HG02588 (cell line): ENCODE measurements at regions not wholly inside any gene's neighbourhood (a gene's known extent, or its start where the extent isn't known, plus 50 kb on each side); places are given as distances from the start of the nearest gene placed in this dataset.
"Not testable (repeated sequence)": the region's sequence is repeated elsewhere in the genome, so short reads cannot be mapped to it uniquely, and the experiment has no call there.

Source experiments
- ATAC-seq: cut with Tn5 transposase; IDR thresholded peaks from one replicate; pipeline ENCODE4 v1.9.1; 2021; ENCODE audit warnings: mild to moderate bottlenecking, moderate library complexity; ENCODE audit not compliant: unreplicated experiment

GRCh38 chr3:166462891-166463470, 625.8 kb upstream of the BCHE start:
- no peak for ATAC-seq

- no peak for ATAC-seq
These were observed 624.4 kb upstream of the BCHE start for GRCh38 chr3:166461626-166462025.

GRCh38 chr3:166457382-166457781, 620.2 kb upstream of the BCHE start:
- no peak for ATAC-seq

- no peak for ATAC-seq
These were observed 619.1 kb upstream of the BCHE start for GRCh38 chr3:166456286-166456685.

GRCh38 chr3:166455744-166456143, 618.5 kb upstream of the BCHE start:
- no peak for ATAC-seq

GRCh38 chr3:166453478-166453877, 616.3 kb upstream of the BCHE start:
- ATAC-seq: no peak

- no peak for ATAC-seq
These were observed 614.8 kb upstream of the BCHE start for GRCh38 chr3:166451997-166452396.

GRCh38 chr3:166447513-166447912, 610.3 kb upstream of the BCHE start:
- no peak for ATAC-seq

GRCh38 chr3:166446986-166447385, 609.8 kb upstream of the BCHE start:
- ATAC-seq: no peak

GRCh38 chr3:166446291-166446690, 609.1 kb upstream of the BCHE start:
- no peak for ATAC-seq

- ATAC-seq: no peak
These were observed 608.6 kb upstream of the BCHE start for GRCh38 chr3:166445865-166446264.

GRCh38 chr3:166444756-166445155, 607.5 kb upstream of the BCHE start:
- ATAC-seq: no peak

GRCh38 chr3:166444336-166444735, 607.1 kb upstream of the BCHE start:
- no peak for ATAC-seq

- no peak for ATAC-seq
These were observed 598.3 kb upstream of the BCHE start for GRCh38 chr3:166435469-166436057.

GRCh38 chr3:166433060-166433459, 595.8 kb upstream of the BCHE start:
- no peak for ATAC-seq

- no peak for ATAC-seq
These were observed 588.8 kb upstream of the BCHE start for GRCh38 chr3:166425900-166426611.

- no peak for ATAC-seq
These were observed 587.8 kb upstream of the BCHE start for GRCh38 chr3:166425021-166425420.

GRCh38 chr3:166423824-166424513, 586.7 kb upstream of the BCHE start:
- not testable (repeated sequence) for ATAC-seq

GRCh38 chr3:166422556-166422955, 585.3 kb upstream of the BCHE start:
- ATAC-seq: no peak

- no peak for ATAC-seq
These were observed 582.8 kb upstream of the BCHE start for GRCh38 chr3:166420071-166420470.

- no peak for ATAC-seq
These were observed 568.7 kb upstream of the BCHE start for GRCh38 chr3:166405896-166406295.

- ATAC-seq: no peak
These were observed 568.2 kb upstream of the BCHE start for GRCh38 chr3:166405465-166405864.
